Stimulated activated CD4-positive, alpha-beta T cell treated with anti-CD3 and anti-CD28 coated beads, Interleukin-12 subunit alpha, Interleukin-12 subunit beta, amount 100 ng/mL, for 48 hours (primary cell): ENCODE measurements at regions not wholly inside any gene's neighbourhood (a gene's known extent, or its start where the extent isn't known, plus 50 kb on each side); places are given as distances from the start of the nearest gene placed in this dataset.

ENCODE experiments used
- DNase-seq, 3 donors: peaks; one replicate each; pipeline ENCODE4 v3.0.0-alpha.2; 2020; ENCODE audit warnings: low read depth in 2 of 3, low spot score in 1 of 3

GRCh38 chr21:15151385-15152103 lies 86.7 kb upstream of the NRIP1 start:
- DNase-seq, result no peak

- no peak for DNase-seq
Measured at GRCh38 chr21:15152591-15152990, 87.8 kb upstream of the NRIP1 start.

DNA sequence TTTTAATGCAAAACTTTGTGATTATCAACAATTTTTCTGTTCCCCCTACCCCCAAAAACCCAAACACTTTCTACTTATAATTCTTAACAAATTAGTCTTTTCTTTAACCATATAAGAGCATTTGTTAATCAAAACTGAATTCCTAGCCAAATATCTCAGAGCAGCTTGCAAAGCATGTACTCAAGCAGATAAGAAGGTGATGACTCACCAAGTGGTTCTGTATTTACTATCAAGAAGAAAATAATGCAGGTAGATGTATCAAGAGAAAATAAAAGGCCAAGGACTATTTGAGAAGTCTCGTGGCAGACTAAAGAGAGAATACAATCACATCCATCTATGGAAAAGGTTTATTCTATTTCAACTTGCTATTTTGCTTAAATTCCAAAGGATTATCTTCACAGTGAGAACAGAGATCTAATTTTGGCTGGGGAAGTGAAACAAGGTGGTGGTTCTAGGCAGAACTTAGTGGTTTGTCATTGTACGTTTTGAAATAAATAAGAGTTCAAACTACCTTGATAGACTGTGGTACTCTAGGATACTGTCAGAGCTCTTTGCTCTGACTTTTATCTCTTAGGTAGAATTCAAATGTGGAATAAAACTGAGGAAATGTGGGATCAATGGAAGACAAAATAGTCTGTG lies 94.7 kb upstream of the NRIP1 start:
- DNase-seq, result no peak

DNA sequence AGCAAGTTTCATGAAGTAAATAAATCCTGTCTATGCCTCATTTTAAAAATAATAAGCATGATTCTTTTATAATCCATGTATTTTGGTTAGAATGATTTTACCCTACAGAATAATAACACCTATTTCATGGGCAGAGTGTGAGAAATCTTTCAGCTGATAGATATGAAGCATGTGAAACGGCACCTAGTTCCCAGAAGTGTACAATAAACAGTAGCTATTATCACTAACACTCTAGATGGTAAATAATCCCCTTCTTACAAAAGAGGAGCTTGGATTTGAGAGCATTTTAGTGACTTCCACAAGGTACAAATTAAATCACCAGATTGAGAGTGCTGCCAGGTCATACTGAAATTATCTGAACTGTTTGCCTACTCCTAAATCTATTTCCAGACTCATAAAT lies 95.3 kb upstream of the NRIP1 start:
- DNase-seq, result no peak

DNA sequence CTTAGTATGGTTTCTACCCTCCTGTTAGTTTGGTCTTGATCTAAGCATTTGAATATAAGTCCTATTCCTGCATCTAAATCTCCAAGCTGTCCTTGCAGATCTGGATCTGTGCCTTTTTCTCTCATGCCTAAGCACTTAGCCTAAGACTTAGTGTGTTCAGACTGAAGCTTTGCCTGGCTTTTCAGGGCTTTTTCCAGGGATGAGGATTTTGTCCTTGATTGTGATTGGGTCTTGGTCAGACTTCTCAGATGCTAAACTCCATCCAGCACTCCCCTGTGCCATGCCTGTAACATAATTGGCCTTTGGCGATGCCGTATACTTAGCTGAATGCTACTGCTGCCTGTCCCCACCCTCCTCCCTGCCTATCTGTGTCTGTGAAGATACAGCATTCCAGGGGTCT lies 98.1 kb upstream of the NRIP1 start:
- no peak for DNase-seq

DNA sequence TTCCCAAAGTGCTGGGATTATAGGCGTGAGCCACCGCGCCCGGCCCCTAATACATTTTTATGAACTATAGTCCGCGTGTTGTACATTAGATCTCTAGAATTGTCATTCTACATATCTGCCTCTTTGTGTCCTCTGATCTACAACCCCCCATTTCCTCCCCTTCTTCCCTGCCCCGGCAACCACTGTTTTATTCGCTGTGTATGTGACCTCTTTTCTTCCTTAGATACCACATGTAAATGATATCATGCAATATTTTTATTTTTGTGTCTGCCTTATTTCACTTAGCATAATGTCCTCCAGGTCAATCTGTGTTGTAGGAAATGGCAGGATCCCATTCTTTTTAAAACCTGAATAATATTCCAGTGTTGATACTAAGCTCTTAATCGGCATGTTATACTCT lies 99.5 kb upstream of the NRIP1 start:
- DNase-seq, result no peak

- no peak for DNase-seq
Measured at GRCh38 chr21:15164678-15165303, 100.0 kb upstream of the NRIP1 start.

GRCh38 chr21:15170614-15171013 lies 105.8 kb upstream of the NRIP1 start:
- DNase-seq, result no peak

DNA sequence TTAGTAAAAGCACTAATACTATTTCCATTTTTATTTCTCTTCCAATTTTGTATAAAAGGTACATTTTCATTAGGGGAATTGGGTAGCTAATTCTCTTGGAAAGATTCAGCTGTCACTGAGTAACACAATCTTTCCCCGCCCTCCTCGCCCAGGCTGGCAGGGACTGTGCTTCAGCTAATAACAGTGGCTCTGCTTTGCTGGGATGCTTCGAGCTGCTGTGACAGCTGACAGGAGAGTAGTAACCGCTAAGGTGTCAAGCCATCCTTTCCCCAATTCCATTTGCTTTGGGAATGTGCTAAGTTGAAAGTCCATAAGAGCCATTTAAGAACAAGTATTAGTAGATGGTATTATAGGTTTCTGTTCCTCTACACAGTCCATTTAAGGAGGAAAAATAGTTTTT lies 106.7 kb upstream of the NRIP1 start:
- no peak for DNase-seq

GRCh38 chr21:15172963-15173362 lies 108.2 kb upstream of the NRIP1 start:
- no peak for DNase-seq

- DNase-seq, result no peak
Measured at GRCh38 chr21:15174923-15175322, 110.1 kb upstream of the NRIP1 start.

DNA sequence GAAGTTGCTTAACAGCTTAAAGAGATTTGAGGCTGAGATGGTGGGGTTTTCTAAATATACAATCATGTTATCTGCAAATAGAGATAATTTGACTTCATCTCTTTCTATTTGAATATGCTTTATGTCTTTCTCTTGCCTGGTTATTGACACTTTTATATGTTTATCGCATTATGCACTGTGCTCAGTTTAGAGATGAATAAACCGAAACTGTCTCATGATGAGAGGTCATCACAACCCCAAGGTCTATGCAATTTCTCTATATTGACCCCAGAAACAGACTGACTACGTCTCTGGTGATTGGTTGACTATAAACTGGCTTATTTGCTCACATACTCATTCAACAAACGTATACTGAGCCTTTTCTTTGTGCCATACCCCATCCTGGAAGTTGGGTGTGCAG lies 117.9 kb upstream of the NRIP1 start:
- no peak for DNase-seq

DNA sequence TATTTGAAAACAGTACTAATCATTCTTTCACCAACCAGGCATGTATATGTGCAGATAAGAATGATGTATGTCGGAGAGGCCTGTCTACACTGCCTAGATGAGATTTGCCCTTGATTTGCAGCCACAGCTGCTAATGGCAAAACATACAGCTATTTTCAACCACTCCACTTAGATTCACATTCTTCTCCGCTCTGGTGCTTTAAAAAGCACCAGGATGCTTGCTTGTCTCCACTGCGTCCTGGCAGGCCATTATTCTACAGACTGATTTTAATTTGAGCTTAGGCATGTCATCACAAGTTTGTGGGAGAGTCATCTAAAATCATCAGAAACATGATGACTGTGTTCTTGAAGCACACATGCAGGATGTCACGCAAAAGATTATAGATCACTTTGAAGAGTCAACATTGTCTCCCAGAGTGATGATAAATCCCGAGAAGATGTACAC lies 119.0 kb upstream of the NRIP1 start:
- no peak for DNase-seq

- no peak for DNase-seq
Measured at GRCh38 chr21:15190412-15190811, 125.6 kb upstream of the NRIP1 start.

DNA sequence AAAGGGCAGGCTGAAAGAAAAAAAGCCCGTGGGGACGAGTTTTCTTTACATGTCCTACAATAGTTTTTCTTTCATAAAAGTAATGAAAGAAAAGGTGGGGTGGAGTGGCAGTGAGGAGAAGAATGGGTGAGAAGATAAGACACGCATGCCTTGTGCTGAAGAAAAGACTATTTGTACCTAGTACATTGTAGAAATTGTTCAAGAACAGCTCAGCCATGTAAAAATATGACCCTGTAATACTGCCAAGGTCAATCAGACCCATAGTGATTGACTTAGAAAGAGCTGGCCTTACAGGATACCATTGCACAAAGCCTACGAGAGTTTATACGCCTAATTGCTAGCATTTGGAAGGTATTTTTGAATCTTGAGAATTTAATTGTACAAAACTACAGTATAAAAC lies 126.0 kb upstream of the NRIP1 start:
- DNase-seq, result no peak

- DNase-seq, result no peak
Measured at GRCh38 chr21:15191342-15191741, 126.5 kb upstream of the NRIP1 start.

- DNase-seq, result no peak
Measured at GRCh38 chr21:15192243-15192642, 127.4 kb upstream of the NRIP1 start.

DNA sequence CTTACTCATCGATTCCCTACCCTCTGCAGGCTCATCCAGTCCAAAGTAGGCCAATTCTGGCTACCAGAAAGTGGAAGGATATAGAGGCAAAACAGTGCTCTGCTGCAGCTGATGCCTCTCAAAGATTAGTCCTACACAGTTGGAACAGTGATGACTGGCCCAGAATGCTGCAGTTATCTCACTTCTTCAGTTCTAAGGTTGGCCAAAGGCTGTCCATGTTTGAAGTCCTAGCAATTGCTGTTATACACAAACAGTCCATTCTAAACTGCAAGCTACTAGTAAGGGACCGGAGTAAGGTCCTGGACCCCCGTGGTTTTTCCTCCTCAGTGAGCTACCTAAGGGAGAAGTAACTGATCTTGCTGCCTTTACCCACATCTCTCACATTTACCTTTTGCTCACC lies 129.1 kb upstream of the NRIP1 start:
- DNase-seq, result no peak

- no peak for DNase-seq
Measured at GRCh38 chr21:15195104-15195503, 130.3 kb upstream of the NRIP1 start.

- no peak for DNase-seq
Measured at GRCh38 chr21:15195768-15196167, 131.0 kb upstream of the NRIP1 start.

- DNase-seq, result no peak
Measured at GRCh38 chr21:15197696-15198095, 132.9 kb upstream of the NRIP1 start.
